SH-SY5Y (cell line): ENCODE measurements at regions not wholly inside any gene's neighbourhood (a gene's known extent, or its start where the extent isn't known, plus 50 kb on each side); places are given as distances from the start of the nearest gene placed in this dataset.

Experiments
- GATA2 ChIP-seq: IDR thresholded peaks from 2 replicates; pipeline ENCODE4 v1.6.1; 2011; ENCODE audit warnings: mild to moderate bottlenecking, low read depth, low read length
- GATA3 ChIP-seq: IDR thresholded peaks from 2 replicates; pipeline ENCODE4 v1.6.1; 2011; ENCODE audit warnings: low read depth, mild to moderate bottlenecking, low read length, moderate library complexity

DNA sequence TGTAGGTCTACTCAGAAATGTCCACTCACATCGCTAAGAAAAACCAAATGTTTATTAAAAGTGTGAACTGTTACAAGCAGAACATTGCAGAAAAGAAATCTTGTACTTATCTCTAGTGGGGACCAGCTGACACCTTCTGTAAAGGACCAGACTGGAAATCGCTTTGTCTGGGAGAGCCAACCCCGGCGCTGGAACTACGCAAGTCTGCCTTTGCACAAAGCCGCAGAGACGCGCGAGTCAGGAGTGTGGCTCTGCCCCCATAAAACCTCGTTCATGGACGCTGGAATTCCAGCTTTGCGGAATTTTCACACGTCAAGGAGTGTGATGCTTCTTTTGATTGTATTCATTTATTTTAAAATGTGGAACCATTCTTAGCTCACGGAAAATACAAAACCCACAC lies 141.9 kb upstream of the SALL3 start:
- TF ChIP-seq GATA3 = no peak
- TF ChIP-seq GATA2 = no peak
